ENCODE measurements at regions not wholly inside any gene's neighbourhood (a gene's known extent, or its start where the extent isn't known, plus 50 kb on each side); places are given as distances from the start of the nearest gene placed in this dataset.
"Not testable (repeated sequence)": the region's sequence is repeated elsewhere in the genome, so short reads cannot be mapped to it uniquely, and the experiment has no call there.

DNA sequence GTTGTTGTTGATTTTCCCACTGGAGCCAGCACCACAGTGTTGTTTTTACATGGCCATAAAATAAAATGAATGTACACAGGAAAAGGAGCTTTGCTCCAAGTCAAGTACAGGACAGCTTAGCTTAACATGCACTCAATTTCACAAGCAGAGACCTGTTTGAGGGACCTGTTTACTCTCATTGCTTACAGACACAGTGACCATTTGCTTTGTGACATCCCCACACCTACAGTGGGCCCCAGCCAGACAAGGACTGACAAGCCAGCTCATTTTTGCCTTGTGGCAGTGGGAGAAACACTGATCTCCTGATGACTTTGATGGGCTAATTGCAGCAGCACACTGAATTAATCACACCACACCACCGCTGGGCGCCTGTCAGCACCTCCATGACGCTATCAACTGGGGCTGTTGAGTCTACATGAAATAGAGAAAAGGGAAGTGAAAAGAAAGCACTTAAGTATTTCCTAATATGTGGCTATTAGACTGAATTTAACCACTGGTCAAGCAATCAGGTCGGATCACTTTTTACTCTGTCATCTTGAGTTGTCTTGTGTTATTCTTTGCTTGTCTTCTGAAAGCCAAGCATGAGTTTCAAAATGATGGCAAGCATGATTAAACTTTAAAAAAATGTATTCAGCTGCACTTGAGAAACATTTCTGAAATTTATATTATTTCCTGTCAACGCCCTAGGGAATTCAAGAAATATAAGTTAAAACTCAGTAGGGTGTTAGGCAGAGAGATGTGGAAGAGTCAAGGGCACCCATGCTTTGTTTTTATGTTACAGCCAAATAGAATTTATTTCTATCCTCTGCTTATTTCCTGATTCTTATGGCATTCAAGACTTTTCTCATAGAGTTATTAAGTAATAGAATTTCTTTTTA lies 557.7 kb downstream of the RAB28 start:
- DNase-seq, result no peak

DNA sequence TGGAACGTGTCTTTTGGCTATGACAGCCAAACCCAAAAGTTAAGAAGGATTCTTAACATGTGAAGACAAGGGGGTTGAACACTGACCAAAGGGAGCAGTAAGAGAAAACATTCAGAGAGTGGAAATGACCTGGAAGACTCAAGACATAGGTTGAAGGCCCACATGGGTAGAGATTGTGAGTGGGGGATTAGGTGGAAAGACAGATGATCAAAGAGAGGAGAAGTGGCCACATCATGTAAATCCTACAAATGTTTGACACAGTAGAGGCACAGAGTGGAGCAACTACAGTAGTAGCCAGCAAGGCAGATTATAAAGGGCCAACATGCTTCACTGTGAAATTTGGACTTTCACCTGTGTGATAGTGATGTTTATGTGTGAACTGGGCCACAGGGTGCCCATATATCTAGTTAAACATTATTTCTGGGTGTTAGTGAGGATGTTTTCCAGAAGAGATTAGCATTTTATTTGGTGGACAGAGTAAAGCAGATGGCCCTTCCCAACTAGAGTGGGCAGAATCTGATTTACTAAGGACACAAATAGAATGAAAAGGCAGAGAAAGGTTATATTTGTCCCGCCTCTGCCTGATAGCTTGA lies 559.3 kb downstream of the RAB28 start:
- no peak for DNase-seq

GRCh38 chr4:12924253-12924652 lies 559.9 kb downstream of the RAB28 start:
- no peak for DNase-seq

GRCh38 chr4:12912896-12913418 lies 571.2 kb downstream of the RAB28 start:
- no peak for DNase-seq

DNA sequence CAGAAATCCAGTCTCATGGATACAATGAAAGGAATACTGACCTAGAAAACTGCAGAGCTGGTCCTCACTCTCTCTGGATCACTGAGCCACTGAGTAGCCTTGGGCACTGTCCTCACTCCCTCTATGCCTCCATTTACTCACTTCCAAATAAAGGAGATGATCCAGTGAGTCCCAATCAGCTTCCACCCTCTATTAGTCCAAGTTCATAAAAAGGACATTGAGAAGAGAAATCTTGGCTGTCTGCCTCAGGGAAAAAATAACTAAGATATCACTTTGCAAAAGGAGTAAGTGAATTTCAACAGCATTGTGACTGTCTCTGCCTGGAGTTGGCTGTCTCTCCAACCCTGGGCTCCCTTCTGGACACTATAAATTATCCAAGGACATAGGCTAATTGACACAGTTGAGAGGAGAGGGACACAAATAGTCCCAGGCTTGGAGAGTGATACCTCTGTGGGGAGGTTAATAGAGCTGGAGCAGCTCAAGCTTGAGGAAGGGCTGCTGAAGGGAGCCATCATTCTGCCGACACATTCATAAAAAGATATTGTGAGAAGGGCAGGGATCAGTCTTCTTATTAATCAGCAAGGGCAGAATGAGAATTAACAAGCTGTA lies 572.3 kb downstream of the RAB28 start:
- DNase-seq, result no peak

- DNase-seq, result not testable (repeated sequence)
Observed at GRCh38 chr4:12903640-12904039, 580.5 kb downstream of the RAB28 start.

GRCh38 chr4:12902735-12903134 lies 581.4 kb downstream of the RAB28 start:
- DNase-seq, result no peak

- no peak for DNase-seq
Observed at GRCh38 chr4:12897954-12898353, 586.2 kb downstream of the RAB28 start.

GRCh38 chr4:12894062-12894461 lies 590.1 kb downstream of the RAB28 start:
- no peak for DNase-seq

- no peak for DNase-seq
Observed at GRCh38 chr4:12889054-12889453, 595.1 kb downstream of the RAB28 start.

GRCh38 chr4:12884846-12885796 lies 599.0 kb downstream of the RAB28 start:
- no peak for DNase-seq

DNA sequence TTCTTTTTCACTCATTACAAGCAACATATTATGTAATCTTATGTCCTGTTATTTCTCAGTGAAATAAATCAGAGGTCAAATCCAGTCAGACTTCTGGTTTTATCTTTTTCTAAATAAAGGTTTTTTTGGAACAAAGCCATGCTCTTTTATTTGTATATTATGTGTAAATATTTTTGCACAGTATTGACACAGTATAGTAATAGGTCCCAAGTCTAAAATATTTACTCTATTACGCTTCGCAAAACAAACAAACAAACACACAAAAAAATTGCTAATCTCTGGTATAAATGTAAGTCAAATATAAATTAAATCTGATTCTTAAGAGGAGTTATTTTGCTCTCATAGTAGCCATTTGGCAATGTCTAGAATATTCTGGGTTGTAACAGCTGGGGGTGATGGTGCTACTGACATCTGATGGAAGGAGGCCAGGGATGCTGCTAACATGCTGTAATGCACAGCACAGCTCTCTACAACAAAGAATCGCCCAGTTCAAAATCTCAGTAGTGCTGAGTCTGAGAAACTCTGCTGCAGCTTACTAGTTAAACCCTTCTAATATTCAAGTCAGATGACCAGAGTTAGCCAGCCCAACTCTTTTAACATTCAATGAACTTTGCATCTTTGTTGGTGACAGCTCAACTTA lies 602.1 kb downstream of the RAB28 start:
- DNase-seq, result no peak

DNA sequence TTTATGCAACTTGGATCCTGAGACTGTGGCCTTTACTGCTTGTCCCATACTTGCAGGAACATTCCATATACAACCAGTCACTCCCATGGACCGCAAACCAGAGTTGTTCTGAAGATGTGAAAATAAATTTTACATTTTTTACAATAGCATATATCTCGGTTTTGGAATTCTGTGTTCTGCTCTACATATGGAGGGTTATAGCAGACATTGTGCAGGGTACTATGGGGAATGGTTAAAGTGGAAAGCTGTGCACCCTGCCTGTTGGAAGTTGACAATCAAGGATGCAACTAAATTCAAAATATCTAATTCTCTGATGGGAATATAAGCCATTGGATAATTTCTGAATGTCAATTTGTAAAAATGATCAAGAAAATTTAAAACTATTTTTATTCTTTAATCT lies 603.3 kb downstream of the RAB28 start:
- DNase-seq, result no peak

GRCh38 chr4:12879496-12879895 lies 604.6 kb downstream of the RAB28 start:
- DNase-seq, result no peak

- no peak for DNase-seq
Observed at GRCh38 chr4:12875640-12876243, 608.4 kb downstream of the RAB28 start.

DNA sequence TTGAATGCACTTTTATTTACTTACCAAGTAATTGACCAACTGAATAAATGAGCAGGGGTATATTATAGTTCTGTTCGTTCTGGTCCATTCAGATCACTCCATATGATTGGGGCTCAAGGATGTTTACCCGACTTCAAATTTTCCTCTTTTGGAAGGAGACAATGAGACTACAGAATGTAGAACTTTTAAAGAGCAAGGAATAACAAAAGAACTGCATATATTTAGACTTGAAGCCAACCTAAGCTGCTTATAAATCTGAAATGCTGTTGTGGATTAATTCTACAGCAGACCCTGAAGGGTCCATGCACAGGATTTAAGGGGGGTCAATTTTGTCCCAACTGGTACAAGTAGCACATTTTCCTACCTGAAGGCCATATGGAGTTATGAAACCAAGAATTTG lies 610.8 kb downstream of the RAB28 start:
- DNase-seq, result no peak

GRCh38 chr4:12861422-12861821 lies 622.7 kb downstream of the RAB28 start:
- DNase-seq, result no peak

DNA sequence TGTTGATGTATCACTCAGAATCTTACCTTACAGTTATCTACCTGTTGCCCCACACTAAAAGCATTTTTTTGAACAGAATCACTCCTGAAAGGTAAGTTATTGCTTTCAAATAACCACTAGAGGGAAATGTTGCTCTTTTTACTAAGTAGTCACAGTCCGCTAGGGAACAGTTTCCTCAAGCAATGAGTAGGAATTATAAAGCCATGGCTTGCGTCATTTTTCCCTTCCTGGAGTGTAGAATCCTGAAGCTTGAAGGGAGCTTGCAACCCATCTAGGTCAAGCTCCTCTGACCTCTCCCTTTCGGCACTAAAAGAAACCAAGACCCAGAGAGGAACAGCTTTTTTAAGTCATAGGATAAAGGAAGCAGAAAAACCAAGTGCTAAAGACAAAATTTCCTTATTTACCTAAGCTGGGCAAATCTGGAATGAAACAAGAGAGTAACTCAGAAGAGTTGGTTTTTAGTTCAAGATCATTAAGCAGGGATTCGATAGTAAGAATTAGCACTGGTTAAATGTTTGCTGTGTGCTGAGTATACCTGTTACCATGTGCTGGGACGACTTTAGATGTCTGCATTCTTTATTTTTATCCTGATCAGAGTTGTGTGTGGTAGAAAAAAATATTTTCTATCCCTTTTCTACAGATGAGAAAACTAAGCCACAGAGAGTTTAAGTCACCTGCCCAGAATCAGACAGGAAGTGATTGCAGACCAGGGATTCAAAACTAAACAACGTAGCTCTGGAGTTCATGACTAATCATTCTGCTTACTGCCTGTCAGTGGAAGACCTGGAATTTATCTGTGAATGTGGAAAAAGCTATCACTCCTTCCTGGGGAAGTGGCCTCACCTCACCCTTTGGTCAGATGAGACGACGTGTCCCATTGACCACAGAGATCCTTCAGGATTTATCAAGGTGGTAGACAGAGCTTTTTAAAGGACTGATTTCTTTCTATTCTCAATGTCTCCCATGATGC lies 631.5 kb downstream of the RAB28 start:
- DNase-seq, result no peak

- DNase-seq, result no peak
Observed at GRCh38 chr4:12846368-12846767, 637.8 kb downstream of the RAB28 start.

- DNase-seq, result no peak
Observed at GRCh38 chr4:12844141-12844540, 640.0 kb downstream of the RAB28 start.

DNA sequence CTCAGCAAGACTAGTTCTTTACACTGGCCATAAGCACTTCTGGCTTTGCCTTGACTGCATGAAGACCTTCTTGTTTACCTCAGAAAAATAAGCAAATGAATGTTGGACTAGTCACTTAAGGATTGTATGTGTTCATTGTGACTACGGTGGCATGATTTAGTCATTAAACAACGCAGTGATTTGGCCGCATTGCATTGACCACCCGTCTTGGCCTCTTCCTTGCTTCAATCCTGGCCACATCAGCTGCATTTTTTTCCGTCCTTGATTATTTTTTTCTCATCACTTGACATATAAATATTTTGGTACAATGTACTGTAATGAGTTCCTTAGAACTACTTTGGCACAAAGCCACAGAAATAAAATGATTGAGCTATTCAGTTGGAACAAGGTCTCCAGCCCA lies 656.2 kb downstream of the RAB28 start:
- DNase-seq, result no peak

All from activated CD4-positive, alpha-beta T cell treated with anti-CD3 and anti-CD28 coated beads for 48 hours (primary cell).